ENCODE measurements at regions not wholly inside any gene's neighbourhood (a gene's known extent, or its start where the extent isn't known, plus 50 kb on each side); places are given as distances from the start of the nearest gene placed in this dataset.

- intact Hi-C loops (cut with micrococcal nuclease) = no loop called here
- ATAC-seq (ENCODE audit: low read depth) (no peak), DNase-seq (no peak)
- H3K27me3 ChIP-seq (replicated peaks in 1 of 4; ENCODE audit: control extremely low read depth in 1 of 4, control insufficient read depth in 3 of 4, insufficient read depth in 4 of 4, low read length in 3 of 4) = no peaks in the 10 kb centered on the region
- no peak overlapping the region for H3K27ac Mint-ChIP-seq
- H3K4me1 Mint-ChIP-seq = no peaks in the 10 kb centered on the region
- ChIA-PET POLR2A (no interaction called here), CTCF (no interaction called here)
- H3K79me2 ChIP-seq (ENCODE audit: control insufficient read depth, insufficient read depth, low read length) = no peaks in the 10 kb centered on the region
- H3K9me3 ChIP-seq (ENCODE audit: control extremely low read depth in 1 of 3, control insufficient read depth in 2 of 3, insufficient read depth in 1 of 3, low read length in 2 of 3) = no peaks in the 10 kb centered on the region
- no peak overlapping the region for H3K4me2 ChIP-seq (replicated peaks; ENCODE audit: low read depth, low read length, poor library complexity, severe bottlenecking)
- H3K9me3 Mint-ChIP-seq (ENCODE audit: insufficient read depth) = no peaks in the 10 kb centered on the region
- TF ChIP-seq EZH2 (IDR thresholded peaks at IDR 0.05; ENCODE audit: borderline replicate concordance, insufficient read depth, low read depth, low read length, poor library complexity, severe bottlenecking) (no peak), CTCF (IDR thresholded peaks at IDR 0.05) (no peak)
- H3K4me3 ChIP-seq (ENCODE audit: control extremely low read depth in 1 of 5, extremely low read depth in 1 of 5, insufficient read depth in 1 of 5, low read depth in 2 of 5, low read length in 4 of 5) = no peak overlapping the region
- no peak overlapping the region for H3K9ac ChIP-seq (ENCODE audit: low read length)
- H3K4me1 ChIP-seq (ENCODE audit: control insufficient read depth in 2 of 2, insufficient read depth in 2 of 2, low read length in 2 of 2) = no peaks in the 10 kb centered on the region
- H3K36me3 ChIP-seq (replicated peaks in 1 of 2; ENCODE audit: control extremely low read depth in 1 of 2, control insufficient read depth in 1 of 2, extremely low read depth in 1 of 2, insufficient read depth in 2 of 2, low read length in 1 of 2) = no peaks in the 10 kb centered on the region
- no peaks in the 10 kb centered on the region for H4K20me1 ChIP-seq (ENCODE audit: control insufficient read depth, insufficient read depth, low read length, poor library complexity, severe bottlenecking)
- no peak overlapping the region for H3K4me3 Mint-ChIP-seq
- no peak overlapping the region for H3K27ac ChIP-seq (ENCODE audit: low read length in 2 of 2)
- no peaks in the 10 kb centered on the region for H3K27me3 Mint-ChIP-seq
- no CpG with 5 or more reads among the region's 1 CpG for WGBS (ENCODE audit: insufficient coverage)
- no peak overlapping the region for H2AFZ ChIP-seq (ENCODE audit: insufficient read depth, low read depth, low read length, poor library complexity, severe bottlenecking)
These were observed 233.6 kb upstream of the ASCC3 start for GRCh38 chr6:101114703-101115102.

- intact Hi-C loops (cut with micrococcal nuclease) = no loop called here
- H3K27ac Mint-ChIP-seq = no peak overlapping the region
- Histone ChIP-seq H3K4me1 (ENCODE audit: control insufficient read depth in 2 of 2, insufficient read depth in 2 of 2, low read length in 2 of 2) (no peaks in the 10 kb centered on the region), H3K36me3 (replicated peaks in 1 of 2; ENCODE audit: control extremely low read depth in 1 of 2, control insufficient read depth in 1 of 2, extremely low read depth in 1 of 2, insufficient read depth in 2 of 2, low read length in 1 of 2) (no peaks in the 10 kb centered on the region), H3K4me2 (replicated peaks; ENCODE audit: low read depth, low read length, poor library complexity, severe bottlenecking) (no peak overlapping the region), H2AFZ (ENCODE audit: insufficient read depth, low read depth, low read length, poor library complexity, severe bottlenecking) (no peak overlapping the region), H3K4me3 (ENCODE audit: control extremely low read depth in 1 of 5, extremely low read depth in 1 of 5, insufficient read depth in 1 of 5, low read depth in 2 of 5, low read length in 4 of 5) (no peak overlapping the region), H3K79me2 (ENCODE audit: control insufficient read depth, insufficient read depth, low read length) (no peaks in the 10 kb centered on the region), H3K9ac (ENCODE audit: low read length) (no peak overlapping the region), H3K27me3 (replicated peaks in 1 of 4; ENCODE audit: control extremely low read depth in 1 of 4, control insufficient read depth in 3 of 4, insufficient read depth in 4 of 4, low read length in 3 of 4) (no peaks in the 10 kb centered on the region), H4K20me1 (ENCODE audit: control insufficient read depth, insufficient read depth, low read length, poor library complexity, severe bottlenecking) (no peaks in the 10 kb centered on the region), H3K27ac (ENCODE audit: low read length in 2 of 2) (no peak overlapping the region), H3K9me3 (ENCODE audit: control extremely low read depth in 1 of 3, control insufficient read depth in 2 of 3, insufficient read depth in 1 of 3, low read length in 2 of 3) (no peaks in the 10 kb centered on the region)
- no peaks in the 10 kb centered on the region for H3K27me3 Mint-ChIP-seq
- H3K4me3 Mint-ChIP-seq = no peak overlapping the region
- ATAC-seq (ENCODE audit: low read depth) = no peak
- ChIA-PET POLR2A (no interaction called here), CTCF (no interaction called here)
- no peak for DNase-seq
- WGBS (ENCODE audit: insufficient coverage) = no CpG with 5 or more reads among the region's 5 CpGs
- no peaks in the 10 kb centered on the region for H3K9me3 Mint-ChIP-seq (ENCODE audit: insufficient read depth)
- H3K4me1 Mint-ChIP-seq = no peaks in the 10 kb centered on the region
- TF ChIP-seq CTCF (IDR thresholded peaks at IDR 0.05) (no peak), EZH2 (IDR thresholded peaks at IDR 0.05; ENCODE audit: borderline replicate concordance, insufficient read depth, low read depth, low read length, poor library complexity, severe bottlenecking) (no peak)
These were observed 235.2 kb upstream of the ASCC3 start for GRCh38 chr6:101116337-101116736.

Measured in B cell (primary cell).